Testis (tissue), 2 donors: ENCODE measurements at regions not wholly inside any gene's neighbourhood (a gene's known extent, or its start where the extent isn't known, plus 50 kb on each side); places are given as distances from the start of the nearest gene placed in this dataset.

ENCODE experiments used
- DNase-seq: peaks from one replicate; pipeline ENCODE4 v3.0.0-alpha.2; 2019
- H3K27ac ChIP-seq, 2 donors: fragments of 200-600 bp; sonication (generic); one replicate each; pipeline ENCODE4 v1.5.1; 2019
- H3K27me3 ChIP-seq: fragments of 200-600 bp; sonication (generic); one replicate; pipeline ENCODE4 v1.5.1; 2019
- H3K36me3 ChIP-seq: fragments of 200-600 bp; sonication (generic); one replicate; pipeline ENCODE4 v1.5.1; 2017; ENCODE audit warnings: low read depth; ENCODE audit errors: missing control alignments
- H3K4me1 ChIP-seq: fragments of 200-600 bp; sonication (generic); one replicate; pipeline ENCODE4 v1.5.1; 2019
- H3K4me3 ChIP-seq, 2 donors: fragments of 200-600 bp; sonication (generic); one replicate each; pipeline ENCODE4 v1.5.1; 2017 to 2019
- H3K9me3 ChIP-seq: fragments of 200-600 bp; sonication (generic); one replicate; pipeline ENCODE4 v1.5.1; 2017
- CTCF ChIP-seq, 3 experiments: fragments of 450-650 bp in 2 of 3; fragments of 200-600 bp in 1 of 3; sonication (generic) in 1 of 3; IDR thresholded peaks; one replicate each; pipeline ENCODE4 v1.5.1; 2016 to 2019; ENCODE audit warnings: antibody characterized with exemption in 3 of 3, mild to moderate bottlenecking in 2 of 3, moderate library complexity in 1 of 3
- POLR2A ChIP-seq: fragments of 450-650 bp; IDR thresholded peaks from one replicate; pipeline ENCODE4 v1.6.1; 2017; ENCODE audit warnings: antibody characterized with exemption, mild to moderate bottlenecking, moderate library complexity
- WGBS, 2 donors: methylation state at CpG; one replicate each; pipeline ENCODE4 v1.1.5; 2018; 5-methylcytosine and 5-hydroxymethylcytosine counted together
- intact Hi-C: fragments of 100-400 bp; cut with DNase I; formaldehyde crosslinking; loops from one replicate; pipeline ENCODE4 v1.15.1; 2023; ENCODE audit warnings: low total_unique reads

- Histone ChIP-seq H3K27me3 (no peaks in the 10 kb centered on the region), H3K27ac (no peak overlapping the region), H3K36me3 (no peaks in the 10 kb centered on the region), H3K9me3 (no peaks in the 10 kb centered on the region), H3K4me1 (no peaks in the 10 kb centered on the region), H3K4me3 (no peak overlapping the region)
- intact Hi-C loops: no loop called here
- TF ChIP-seq POLR2A: no peak
- no peak for TF ChIP-seq CTCF (IDR thresholded peaks at IDR 0.05)
- DNase-seq: no peak
- 85 to 89% methylated on average over 5 of the region's 5 CpGs for WGBS, 2 donors
These were observed 379.6 kb downstream of the NUAK1 start for GRCh38 chr12:105759149-105759548.

DNA sequence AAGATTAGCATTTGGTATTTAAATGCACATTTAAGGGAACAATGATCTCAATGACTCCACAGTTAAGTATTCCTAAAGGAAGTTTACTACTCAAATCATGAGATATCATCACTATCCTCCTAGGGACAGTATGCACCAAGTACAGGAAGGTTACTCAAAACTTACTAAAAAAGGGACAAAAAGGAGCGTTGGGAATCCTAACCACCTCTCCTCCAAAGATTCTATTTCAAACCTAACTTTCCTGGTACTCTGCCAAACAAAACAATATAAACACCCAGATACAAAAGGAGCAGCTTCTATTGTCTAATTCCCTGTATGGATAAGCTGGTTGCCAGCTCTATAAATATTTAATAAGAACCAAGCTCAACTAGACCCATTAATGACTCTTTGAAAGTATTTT, 377.7 kb downstream of the NUAK1 start:
- DNase-seq: no peak
- TF ChIP-seq POLR2A (no peak), CTCF (IDR thresholded peaks at IDR 0.05) (no peak)
- Histone ChIP-seq H3K9me3 (no peaks in the 10 kb centered on the region), H3K4me3 (no peak overlapping the region), H3K36me3 (no peaks in the 10 kb centered on the region), H3K27me3 (no peaks in the 10 kb centered on the region), H3K27ac (no peak overlapping the region), H3K4me1 (no peaks in the 10 kb centered on the region)
- 21 to 30% methylated on average over 1 of the region's 1 CpG for WGBS, 2 donors
- intact Hi-C loops: no loop called here

- DNase-seq: no peak
- WGBS, 2 donors: 75 to 77% methylated on average over 10 of the region's 10 CpGs
- Histone ChIP-seq H3K4me3 (no peak overlapping the region), H3K27me3 (no peaks in the 10 kb centered on the region), H3K27ac (no peak overlapping the region), H3K4me1 (no peaks in the 10 kb centered on the region), H3K9me3 (no peaks in the 10 kb centered on the region), H3K36me3 (no peaks in the 10 kb centered on the region)
- intact Hi-C loops: no loop called here
- TF ChIP-seq CTCF (IDR thresholded peaks at IDR 0.05) (no peak), POLR2A (no peak)
These were observed 374.4 kb downstream of the NUAK1 start for GRCh38 chr12:105764216-105764835.

DNA sequence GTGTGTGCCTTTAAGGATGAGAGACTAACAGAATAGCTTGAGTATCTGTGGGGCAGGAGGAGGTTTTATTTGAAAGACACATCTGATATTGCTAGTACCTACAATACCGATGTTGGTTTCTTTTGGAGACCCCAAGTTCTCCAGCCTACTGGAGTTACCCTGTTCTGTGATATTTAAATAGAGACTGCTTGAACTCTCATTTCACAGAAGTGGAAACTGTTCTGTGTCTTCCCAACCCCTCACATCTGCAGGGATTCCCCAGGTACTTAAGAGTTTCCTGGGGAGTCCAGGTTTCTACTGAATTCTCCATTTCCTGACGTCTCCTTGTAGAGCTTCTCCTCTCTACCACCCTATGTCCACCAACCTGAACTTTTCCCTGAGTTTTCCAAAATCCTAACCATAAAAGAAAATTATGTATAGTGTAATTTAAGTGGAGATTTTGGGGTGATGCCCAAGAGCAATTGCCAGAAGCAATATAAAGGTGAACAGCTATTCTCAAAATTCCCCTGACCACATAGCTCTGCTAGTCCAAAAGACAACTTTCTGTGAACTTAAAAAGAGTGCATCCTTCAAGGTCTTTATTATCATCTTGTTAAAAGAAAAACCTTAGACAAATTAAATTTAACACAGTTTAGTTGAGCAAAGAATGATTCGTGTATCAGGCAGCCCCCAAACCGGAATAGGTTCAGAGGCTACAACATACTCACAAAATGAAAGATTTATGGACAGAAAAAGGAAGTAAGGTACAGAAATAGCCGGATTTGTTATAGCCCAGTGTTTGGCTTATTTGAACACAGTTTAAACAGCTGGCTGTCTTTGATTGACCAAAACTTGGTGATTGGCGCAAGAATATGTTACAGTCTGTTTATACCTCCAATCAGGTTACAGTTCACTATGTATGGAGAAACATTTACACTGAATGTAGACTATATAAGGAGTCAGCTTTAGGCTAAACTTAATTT, 373.4 kb downstream of the NUAK1 start:
- DNase-seq: no peak
- intact Hi-C loops: no loop called here
- Histone ChIP-seq H3K4me3 (no peak overlapping the region), H3K27ac (no peak overlapping the region), H3K4me1 (peaks cover 4% of the 10 kb centered on the region), H3K9me3 (no peaks in the 10 kb centered on the region), H3K36me3 (no peaks in the 10 kb centered on the region), H3K27me3 (no peaks in the 10 kb centered on the region)
- no peak for TF ChIP-seq POLR2A
- no peak for TF ChIP-seq CTCF (IDR thresholded peaks at IDR 0.05)
- WGBS, 2 donors: 64 to 85% methylated on average over 6 of the region's 6 CpGs
